ENCODE measurements at regions not wholly inside any gene's neighbourhood (a gene's known extent, or its start where the extent isn't known, plus 50 kb on each side); places are given as distances from the start of the nearest gene placed in this dataset.

DNA sequence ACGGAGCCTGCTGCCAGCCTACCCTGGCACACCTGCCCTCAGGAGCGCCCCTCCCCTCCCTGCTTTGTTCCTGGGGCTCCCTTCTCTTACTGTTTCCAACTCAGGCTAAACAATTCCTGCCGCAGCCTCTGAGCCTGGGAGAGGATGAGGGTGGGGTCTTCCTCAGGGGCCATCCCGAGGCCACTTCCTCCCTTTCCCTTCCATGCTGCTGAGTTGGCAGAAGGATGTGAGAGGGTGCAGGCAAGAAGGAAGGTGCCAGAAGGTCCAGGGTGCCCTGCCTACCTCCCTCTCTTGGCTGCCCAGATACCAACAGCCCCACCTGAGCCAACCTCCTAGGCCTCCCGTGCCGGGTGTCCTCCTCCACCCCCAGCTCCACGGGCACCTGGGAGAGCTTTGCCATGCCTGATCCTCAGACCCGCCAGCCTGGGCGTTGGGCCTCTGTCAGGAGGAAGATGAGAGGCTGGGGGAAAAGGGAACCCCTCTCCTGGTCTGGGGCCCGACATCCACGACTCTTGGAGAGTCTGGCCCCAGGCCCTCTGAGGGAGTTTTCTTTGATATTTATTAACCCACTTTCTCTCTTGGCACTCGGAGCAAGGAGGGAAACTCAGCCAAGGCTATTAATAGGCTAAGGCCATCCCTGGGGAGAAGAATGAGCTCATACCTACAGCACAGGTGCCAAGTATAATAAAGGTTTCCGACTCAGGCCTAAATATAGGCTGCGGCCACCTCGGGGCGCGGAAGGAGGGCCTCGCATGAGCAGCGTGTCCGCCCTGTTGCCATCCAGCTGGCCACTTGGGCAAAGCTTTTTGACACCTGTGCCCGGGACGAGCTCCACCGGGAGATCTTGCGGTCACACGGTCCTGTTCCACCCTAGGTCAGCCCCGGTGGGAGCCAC is 232.0 kb downstream of the ENGASE start:
- no peak for TF ChIP-seq RCOR1 (IDR thresholded peaks at IDR 0.05; ENCODE audit: low read depth, low read length)
- TF ChIP-seq POLR2A (IDR thresholded peaks at IDR 0.05; ENCODE audit: low read length): no peak
- TF ChIP-seq, protein P1, sequence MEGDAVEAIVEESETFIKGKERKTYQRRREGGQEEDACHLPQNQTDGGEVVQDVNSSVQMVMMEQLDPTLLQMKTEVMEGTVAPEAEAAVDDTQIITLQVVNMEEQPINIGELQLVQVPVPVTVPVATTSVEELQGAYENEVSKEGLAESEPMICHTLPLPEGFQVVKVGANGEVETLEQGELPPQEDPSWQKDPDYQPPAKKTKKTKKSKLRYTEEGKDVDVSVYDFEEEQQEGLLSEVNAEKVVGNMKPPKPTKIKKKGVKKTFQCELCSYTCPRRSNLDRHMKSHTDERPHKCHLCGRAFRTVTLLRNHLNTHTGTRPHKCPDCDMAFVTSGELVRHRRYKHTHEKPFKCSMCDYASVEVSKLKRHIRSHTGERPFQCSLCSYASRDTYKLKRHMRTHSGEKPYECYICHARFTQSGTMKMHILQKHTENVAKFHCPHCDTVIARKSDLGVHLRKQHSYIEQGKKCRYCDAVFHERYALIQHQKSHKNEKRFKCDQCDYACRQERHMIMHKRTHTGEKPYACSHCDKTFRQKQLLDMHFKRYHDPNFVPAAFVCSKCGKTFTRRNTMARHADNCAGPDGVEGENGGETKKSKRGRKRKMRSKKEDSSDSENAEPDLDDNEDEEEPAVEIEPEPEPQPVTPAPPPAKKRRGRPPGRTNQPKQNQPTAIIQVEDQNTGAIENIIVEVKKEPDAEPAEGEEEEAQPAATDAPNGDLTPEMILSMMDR (IDR thresholded peaks at IDR 0.05): no peak
- no peak for TF ChIP-seq SMC3 (IDR thresholded peaks at IDR 0.05)
- TF ChIP-seq, protein P2, sequence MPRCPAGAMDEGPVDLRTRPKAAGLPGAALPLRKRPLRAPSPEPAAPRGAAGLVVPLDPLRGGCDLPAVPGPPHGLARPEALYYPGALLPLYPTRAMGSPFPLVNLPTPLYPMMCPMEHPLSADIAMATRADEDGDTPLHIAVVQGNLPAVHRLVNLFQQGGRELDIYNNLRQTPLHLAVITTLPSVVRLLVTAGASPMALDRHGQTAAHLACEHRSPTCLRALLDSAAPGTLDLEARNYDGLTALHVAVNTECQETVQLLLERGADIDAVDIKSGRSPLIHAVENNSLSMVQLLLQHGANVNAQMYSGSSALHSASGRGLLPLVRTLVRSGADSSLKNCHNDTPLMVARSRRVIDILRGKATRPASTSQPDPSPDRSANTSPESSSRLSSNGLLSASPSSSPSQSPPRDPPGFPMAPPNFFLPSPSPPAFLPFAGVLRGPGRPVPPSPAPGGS (IDR thresholded peaks at IDR 0.05): no peak
- no peak for TF ChIP-seq ELK1 (IDR thresholded peaks at IDR 0.05; ENCODE audit: low read depth, low read length)
- TF ChIP-seq ZFP36 (IDR thresholded peaks at IDR 0.05; ENCODE audit: borderline replicate concordance, partially characterized antibody): no peak
- TF ChIP-seq, protein P3, sequence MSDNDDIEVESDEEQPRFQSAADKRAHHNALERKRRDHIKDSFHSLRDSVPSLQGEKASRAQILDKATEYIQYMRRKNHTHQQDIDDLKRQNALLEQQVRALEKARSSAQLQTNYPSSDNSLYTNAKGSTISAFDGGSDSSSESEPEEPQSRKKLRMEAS (IDR thresholded peaks at IDR 0.05): no peak
- TF ChIP-seq, protein P4, sequence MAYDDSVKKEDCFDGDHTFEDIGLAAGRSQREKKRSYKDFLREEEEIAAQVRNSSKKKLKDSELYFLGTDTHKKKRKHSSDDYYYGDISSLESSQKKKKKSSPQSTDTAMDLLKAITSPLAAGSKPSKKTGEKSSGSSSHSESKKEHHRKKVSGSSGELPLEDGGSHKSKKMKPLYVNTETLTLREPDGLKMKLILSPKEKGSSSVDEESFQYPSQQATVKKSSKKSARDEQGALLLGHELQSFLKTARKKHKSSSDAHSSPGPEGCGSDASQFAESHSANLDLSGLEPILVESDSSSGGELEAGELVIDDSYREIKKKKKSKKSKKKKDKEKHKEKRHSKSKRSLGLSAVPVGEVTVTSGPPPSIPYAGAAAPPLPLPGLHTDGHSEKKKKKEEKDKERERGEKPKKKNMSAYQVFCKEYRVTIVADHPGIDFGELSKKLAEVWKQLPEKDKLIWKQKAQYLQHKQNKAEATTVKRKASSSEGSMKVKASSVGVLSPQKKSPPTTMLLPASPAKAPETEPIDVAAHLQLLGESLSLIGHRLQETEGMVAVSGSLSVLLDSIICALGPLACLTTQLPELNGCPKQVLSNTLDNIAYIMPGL (CRISPR knock-in tag; IDR thresholded peaks at IDR 0.05; ENCODE audit: borderline replicate concordance): no peak
- no peak for TF ChIP-seq NR3C1 (IDR thresholded peaks at IDR 0.05)
- no peak for TF ChIP-seq TP53 (CRISPR knock-in tag; IDR thresholded peaks at IDR 0.05)

Measured in A549 (cell line).